SKM-1 (cell line): ENCODE measurements at regions not wholly inside any gene's neighbourhood (a gene's known extent, or its start where the extent isn't known, plus 50 kb on each side); places are given as distances from the start of the nearest gene placed in this dataset.

Experiments used
- DNase-seq: peaks from one replicate; lab custom pipeline; 2025; ENCODE audit not compliant: unreplicated experiment; lab: John Stamatoyannopoulos, UW

GRCh38 chr20:51335329-51335841, 207.1 kb downstream of the NFATC2 start:
- DNase-seq = no peak

GRCh38 chr20:51334609-51335008, 207.9 kb downstream of the NFATC2 start:
- DNase-seq = no peak

- no peak for DNase-seq
Measured at GRCh38 chr20:51333971-51334370, 208.5 kb downstream of the NFATC2 start.

- no peak for DNase-seq
Measured at GRCh38 chr20:51333446-51333845, 209.1 kb downstream of the NFATC2 start.

- no peak for DNase-seq
Measured at GRCh38 chr20:51331481-51331880, 211.0 kb downstream of the NFATC2 start.

GRCh38 chr20:51329845-51330244, 212.7 kb downstream of the NFATC2 start:
- no peak for DNase-seq

GRCh38 chr20:51327251-51327841, 215.2 kb downstream of the NFATC2 start:
- DNase-seq = no peak

GRCh38 chr20:51326201-51326819, 216.2 kb downstream of the NFATC2 start:
- DNase-seq = peak; percentile 35

GRCh38 chr20:51322164-51322707, 220.3 kb downstream of the NFATC2 start:
- DNase-seq = no peak

- no peak for DNase-seq
Measured at GRCh38 chr20:51321343-51322163, 221.0 kb downstream of the NFATC2 start.

- DNase-seq = no peak
Measured at GRCh38 chr20:51319522-51319921, 223.0 kb downstream of the NFATC2 start.

GRCh38 chr20:51318058-51318949, 224.2 kb downstream of the NFATC2 start:
- peak; percentile 43 for DNase-seq

GRCh38 chr20:51315390-51315789, 227.1 kb downstream of the NFATC2 start:
- no peak for DNase-seq

- no peak for DNase-seq
Measured at GRCh38 chr20:51313358-51313827, 229.1 kb downstream of the NFATC2 start.

GRCh38 chr20:51312480-51312783, 230.1 kb downstream of the NFATC2 start:
- no peak for DNase-seq

GRCh38 chr20:51311636-51312479, 230.7 kb downstream of the NFATC2 start:
- DNase-seq = no peak

- DNase-seq = no peak
Measured at GRCh38 chr20:51310216-51310615, 232.3 kb downstream of the NFATC2 start.

- DNase-seq = no peak
Measured at GRCh38 chr20:51309128-51309527, 233.4 kb downstream of the NFATC2 start.

GRCh38 chr20:51306521-51307358, 235.8 kb downstream of the NFATC2 start:
- DNase-seq = peak; percentile 77
